Astrocyte of the spinal cord (primary cell): ENCODE measurements at regions not wholly inside any gene's neighbourhood (a gene's known extent, or its start where the extent isn't known, plus 50 kb on each side); places are given as distances from the start of the nearest gene placed in this dataset.
A peak's percentile ranks its signal among the peaks of the same experiment; 100 is the strongest.

ENCODE experiments used
- DNase-seq: peaks from one replicate; pipeline ENCODE4 v3.0.0; 2011; ENCODE audit warnings: low read depth, low spot score
- H3K4me3 ChIP-seq: 2 replicates; pipeline ENCODE4 v1.5.1; 2011; ENCODE audit warnings: low read depth, mild to moderate bottlenecking, low read length, moderate library complexity
- CTCF ChIP-seq: IDR thresholded peaks from 2 replicates; pipeline ENCODE4 v1.5.1; 2012; ENCODE audit warnings: low read depth, mild to moderate bottlenecking, low read length, inconsistent platforms
- in situ Hi-C: cut with HindIII; loops from 2 replicates; pipeline ENCODE4 v1.10.0; 2017; ENCODE audit warnings: low sequenced_read_pairs

- no peak for TF ChIP-seq CTCF
- peak; percentile 91 for DNase-seq
- H3K4me3 ChIP-seq: no peak overlapping the region
- in situ Hi-C loops: no loop called here
Observed at GRCh38 chr18:48488388-48488850, 50.4 kb upstream of the CTIF start.

GRCh38 chr18:48486754-48487153, 52.1 kb upstream of the CTIF start:
- TF ChIP-seq CTCF: no peak
- in situ Hi-C loops: no loop called here
- peak; percentile 33 for DNase-seq
- no peak overlapping the region for H3K4me3 ChIP-seq

- TF ChIP-seq CTCF: no peak
- DNase-seq: no peak
- no peak overlapping the region for H3K4me3 ChIP-seq
- in situ Hi-C loops: no loop called here
Observed at GRCh38 chr18:48485828-48486405, 52.9 kb upstream of the CTIF start.

- H3K4me3 ChIP-seq: no peak overlapping the region
- in situ Hi-C loops: no loop called here
- TF ChIP-seq CTCF: no peak
- no peak for DNase-seq
Observed at GRCh38 chr18:48481092-48481491, 57.7 kb upstream of the CTIF start.

- in situ Hi-C loops: no loop called here
- H3K4me3 ChIP-seq: no peak overlapping the region
- DNase-seq: no peak
- no peak for TF ChIP-seq CTCF
Observed at GRCh38 chr18:48479531-48479930, 59.3 kb upstream of the CTIF start.

GRCh38 chr18:48477348-48477747, 61.5 kb upstream of the CTIF start:
- no peak overlapping the region for H3K4me3 ChIP-seq
- TF ChIP-seq CTCF: no peak
- DNase-seq: no peak
- in situ Hi-C loops: no loop called here

- in situ Hi-C loops: no loop called here
- no peak overlapping the region for H3K4me3 ChIP-seq
- no peak for TF ChIP-seq CTCF
- no peak for DNase-seq
Observed at GRCh38 chr18:48476550-48476917, 62.3 kb upstream of the CTIF start.
